Myocyte (in vitro differentiated cells): ENCODE measurements at regions not wholly inside any gene's neighbourhood (a gene's known extent, or its start where the extent isn't known, plus 50 kb on each side); places are given as distances from the start of the nearest gene placed in this dataset.
"Not testable (repeated sequence)": the region's sequence is repeated elsewhere in the genome, so short reads cannot be mapped to it uniquely, and the experiment has no call there.

ENCODE experiments used
- DNase-seq: peaks from one replicate; pipeline ENCODE4 v3.0.0-alpha.2; 2012; ENCODE audit warnings: low read depth

- DNase-seq: no peak
These were observed 516.6 kb downstream of the RFPL4B start for GRCh38 chr6:112863753-112864152.

GRCh38 chr6:112865131-112865530 lies 518.0 kb downstream of the RFPL4B start:
- DNase-seq: no peak

GRCh38 chr6:112874881-112875280 lies 527.8 kb downstream of the RFPL4B start:
- no peak for DNase-seq

GRCh38 chr6:112877134-112878100 lies 530.3 kb downstream of the RFPL4B start:
- peak; percentile 73 for DNase-seq

GRCh38 chr6:112879920-112880413 lies 532.8 kb downstream of the RFPL4B start:
- DNase-seq: no peak

- DNase-seq: no peak
These were observed 533.9 kb downstream of the RFPL4B start for GRCh38 chr6:112881027-112881426.

- DNase-seq: no peak
These were observed 535.0 kb downstream of the RFPL4B start for GRCh38 chr6:112881828-112882780.

- no peak for DNase-seq
These were observed 536.0 kb downstream of the RFPL4B start for GRCh38 chr6:112883095-112883494.

- DNase-seq: no peak
These were observed 539.3 kb downstream of the RFPL4B start for GRCh38 chr6:112886415-112886814.

GRCh38 chr6:112887424-112887823 lies 540.3 kb downstream of the RFPL4B start:
- DNase-seq: not testable (repeated sequence)

- no peak for DNase-seq
These were observed 552.4 kb downstream of the RFPL4B start for GRCh38 chr6:112899541-112899940.

GRCh38 chr6:112903361-112903760 lies 556.2 kb downstream of the RFPL4B start:
- no peak for DNase-seq

- DNase-seq: peak; percentile 93
These were observed 559.6 kb downstream of the RFPL4B start for GRCh38 chr6:112906726-112907125.

- DNase-seq: no peak
These were observed 562.7 kb downstream of the RFPL4B start for GRCh38 chr6:112909781-112910180.

- peak; percentile 58 for DNase-seq
These were observed 563.1 kb downstream of the RFPL4B start for GRCh38 chr6:112910256-112910655.

GRCh38 chr6:112911959-112912358 lies 564.8 kb downstream of the RFPL4B start:
- DNase-seq: no peak

GRCh38 chr6:112912416-112913101 lies 565.4 kb downstream of the RFPL4B start:
- peak; percentile 50 for DNase-seq

GRCh38 chr6:112919744-112920143 lies 572.6 kb downstream of the RFPL4B start:
- DNase-seq: not testable (repeated sequence)

- no peak for DNase-seq
These were observed 573.9 kb downstream of the RFPL4B start for GRCh38 chr6:112920994-112921393.

GRCh38 chr6:112923940-112924587 lies 576.9 kb downstream of the RFPL4B start:
- DNase-seq: no peak
